Mammary epithelial cell (primary cell): ENCODE measurements at regions not wholly inside any gene's neighbourhood (a gene's known extent, or its start where the extent isn't known, plus 50 kb on each side); places are given as distances from the start of the nearest gene placed in this dataset.
"Not testable (repeated sequence)": the region's sequence is repeated elsewhere in the genome, so short reads cannot be mapped to it uniquely, and the experiment has no call there.

Experiments
- EZH2 ChIP-seq: IDR thresholded peaks from 2 replicates; pipeline ENCODE4 v1.6.1; 2012; ENCODE audit warnings: low read length, inconsistent platforms, borderline replicate concordance
- TF ChIP-seq, protein P1 (sequence below), 2 donors: IDR thresholded peaks in 1 of 2; conservative IDR thresholded peaks in 1 of 2; 2 replicates each; pipeline ENCODE4 v1.5.1; 2011 to 2012; ENCODE audit warnings: inconsistent platforms in 2 of 2, low read length in 2 of 2, mild to moderate bottlenecking in 2 of 2, control low read depth in 1 of 2, low read depth in 1 of 2; ENCODE audit not compliant: insufficient read depth in 1 of 2; ENCODE audit errors: extremely low read depth in 1 of 2

GRCh38 chr2:234876621-234877020 lies 75.2 kb upstream of the SH3BP4 start:
- TF ChIP-seq, protein P1, sequence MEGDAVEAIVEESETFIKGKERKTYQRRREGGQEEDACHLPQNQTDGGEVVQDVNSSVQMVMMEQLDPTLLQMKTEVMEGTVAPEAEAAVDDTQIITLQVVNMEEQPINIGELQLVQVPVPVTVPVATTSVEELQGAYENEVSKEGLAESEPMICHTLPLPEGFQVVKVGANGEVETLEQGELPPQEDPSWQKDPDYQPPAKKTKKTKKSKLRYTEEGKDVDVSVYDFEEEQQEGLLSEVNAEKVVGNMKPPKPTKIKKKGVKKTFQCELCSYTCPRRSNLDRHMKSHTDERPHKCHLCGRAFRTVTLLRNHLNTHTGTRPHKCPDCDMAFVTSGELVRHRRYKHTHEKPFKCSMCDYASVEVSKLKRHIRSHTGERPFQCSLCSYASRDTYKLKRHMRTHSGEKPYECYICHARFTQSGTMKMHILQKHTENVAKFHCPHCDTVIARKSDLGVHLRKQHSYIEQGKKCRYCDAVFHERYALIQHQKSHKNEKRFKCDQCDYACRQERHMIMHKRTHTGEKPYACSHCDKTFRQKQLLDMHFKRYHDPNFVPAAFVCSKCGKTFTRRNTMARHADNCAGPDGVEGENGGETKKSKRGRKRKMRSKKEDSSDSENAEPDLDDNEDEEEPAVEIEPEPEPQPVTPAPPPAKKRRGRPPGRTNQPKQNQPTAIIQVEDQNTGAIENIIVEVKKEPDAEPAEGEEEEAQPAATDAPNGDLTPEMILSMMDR (conservative IDR thresholded peaks at IDR 0.05 in 1 of 2, IDR thresholded peaks at IDR 0.05 in 1 of 2; ENCODE audit: extremely low read depth in 1 of 2, insufficient read depth in 1 of 2, low read depth in 1 of 2, low read length in 2 of 2): not testable (repeated sequence)
- TF ChIP-seq EZH2: not testable (repeated sequence)
